Endothelial cell of umbilical vein (primary cell): ENCODE measurements at regions not wholly inside any gene's neighbourhood (a gene's known extent, or its start where the extent isn't known, plus 50 kb on each side); places are given as distances from the start of the nearest gene placed in this dataset.

Experiments used
- BruUV-seq: library from RNA; stranded (reverse); fragments of 400-500 nt; replicated peaks from 2 replicates; lab custom pipeline; 2021; lab: Mats Ljungman, UMichigan
- CTCF ChIA-PET: fragments of 300-600, 350-600 bp; sonication (Branson Sonifier 250); formaldehyde crosslinking; loops from one replicate; lab custom pipeline; 2021; ENCODE audit warnings: antibody characterized with exemption, inconsistent platforms; lab: Charles Lee
- POLR2A ChIA-PET: fragments of 300-600, 350-600 bp; sonication (Branson Sonifier 250); formaldehyde crosslinking; loops from one replicate; lab custom pipeline; 2021; ENCODE audit warnings: antibody characterized with exemption, inconsistent platforms; lab: Charles Lee
- DNase-seq: peaks from one replicate; pipeline ENCODE4 v3.0.0-alpha.2; 2011; ENCODE audit warnings: low read depth, low spot score
- FAIRE-seq: peaks from 2 replicates; lab custom pipeline; 2011; peaks lifted over from hg19 to GRCh38; lab: Jason Lieb, UNC
- H2AFZ ChIP-seq: 2 replicates; pipeline ENCODE4 v1.6.0; 2012; ENCODE audit warnings: low read depth, low read length, control low read depth, inconsistent platforms
- H3K27ac ChIP-seq: 2 replicates; pipeline ENCODE4 v1.5.1; 2011; ENCODE audit warnings: low read depth, mild to moderate bottlenecking, control low read depth, low read length, moderate library complexity; ENCODE audit not compliant: insufficient read depth
- H3K27me3 ChIP-seq, 2 experiments: 2 replicates each; pipeline versions ENCODE4 v1.6.0 to v1.6.1; 2011; ENCODE audit warnings: low read length in 2 of 2, mixed read lengths in 1 of 2; ENCODE audit not compliant: control insufficient read depth in 2 of 2, insufficient read depth in 2 of 2
- H3K36me3 ChIP-seq, 2 experiments: 2 replicates in 1 of 2; 3 replicates in 1 of 2; pipeline ENCODE4 v1.5.1; 2011; ENCODE audit warnings: low read length in 2 of 2, mild to moderate bottlenecking in 1 of 2, moderate library complexity in 1 of 2; ENCODE audit not compliant: control insufficient read depth in 2 of 2, insufficient read depth in 2 of 2; ENCODE audit errors: extremely low read depth in 1 of 2
- H3K4me1 ChIP-seq: 3 replicates; pipeline ENCODE4 v1.5.1; 2011; ENCODE audit warnings: mild to moderate bottlenecking, low read length; ENCODE audit not compliant: control insufficient read depth, insufficient read depth; ENCODE audit errors: extremely low read depth
- H3K4me2 ChIP-seq: 2 replicates; pipeline ENCODE4 v1.6.1; 2011; ENCODE audit warnings: low read length, control low read depth, mixed read lengths; ENCODE audit not compliant: insufficient read depth
- H3K4me3 ChIP-seq, 3 experiments: fragments of 200-600 bp in 1 of 3; sonication (generic), shearing (Covaris generic) in 1 of 3; replicated peaks in 1 of 3; 2 replicates each; pipeline ENCODE4 v1.5.1; 2011 to 2016; ENCODE audit warnings: control low read depth in 3 of 3, low read length in 3 of 3, mild to moderate bottlenecking in 2 of 3, inconsistent platforms in 1 of 3, low read depth in 1 of 3, moderate library complexity in 1 of 3; ENCODE audit not compliant: insufficient read depth in 1 of 3
- H3K79me2 ChIP-seq: 2 replicates; pipeline ENCODE4 v1.6.0; 2012; ENCODE audit warnings: low read length, inconsistent platforms; ENCODE audit not compliant: control insufficient read depth, insufficient read depth
- H3K9ac ChIP-seq: replicated peaks from 2 replicates; pipeline ENCODE3; 2011; ENCODE audit warnings: low read length, control low read depth; ENCODE audit not compliant: insufficient read depth; ENCODE audit errors: extremely low read depth
- H3K9me1 ChIP-seq: replicated peaks from 3 replicates; pipeline ENCODE4 v1.6.0; 2011; ENCODE audit warnings: mild to moderate bottlenecking, low read length; ENCODE audit not compliant: control insufficient read depth, insufficient read depth; ENCODE audit errors: extremely low read depth
- H3K9me3 ChIP-seq: replicated peaks from 2 replicates; pipeline ENCODE4 v1.5.1; 2012; ENCODE audit warnings: low read length, inconsistent platforms; ENCODE audit not compliant: control insufficient read depth, insufficient read depth
- H4K20me1 ChIP-seq: replicated peaks from 2 replicates; pipeline ENCODE3; 2011; ENCODE audit warnings: mild to moderate bottlenecking, low read length; ENCODE audit not compliant: control insufficient read depth, insufficient read depth; ENCODE audit errors: extremely low read depth
- CTCF ChIP-seq, 2 donors: IDR thresholded peaks; 1 replicate in 1 of 2; 2 replicates in 1 of 2; pipeline ENCODE4 v1.5.1; 2011; ENCODE audit warnings: low read length in 2 of 2, mild to moderate bottlenecking in 2 of 2, moderate library complexity in 2 of 2, control low read depth in 1 of 2, inconsistent platforms in 1 of 2, low read depth in 1 of 2; ENCODE audit not compliant: insufficient read depth in 1 of 2; ENCODE audit errors: extremely low read depth in 1 of 2
- FOS ChIP-seq: IDR thresholded peaks from 2 replicates; pipeline ENCODE4 v1.6.1; 2011; ENCODE audit warnings: mild to moderate bottlenecking, low read length, moderate library complexity, borderline replicate concordance; ENCODE audit not compliant: insufficient read depth
- GATA2 ChIP-seq: IDR thresholded peaks from 2 replicates; pipeline ENCODE4 v1.7.0; 2011; ENCODE audit warnings: low read depth, mild to moderate bottlenecking, moderate library complexity, mixed read lengths, low read length; ENCODE audit not compliant: insufficient read length, insufficient read depth
- JUN ChIP-seq: IDR thresholded peaks from 2 replicates; pipeline ENCODE4 v1.6.1; 2011; ENCODE audit warnings: borderline replicate concordance, low read depth; ENCODE audit not compliant: insufficient read length, insufficient read depth
- MAX ChIP-seq: IDR thresholded peaks from 2 replicates; pipeline ENCODE4 v1.6.1; 2011; ENCODE audit not compliant: insufficient read depth, insufficient read length
- POLR2A ChIP-seq: IDR thresholded peaks from 2 replicates; pipeline ENCODE4 v1.6.1; 2012; ENCODE audit warnings: low read depth, mild to moderate bottlenecking, control low read depth, low read length
- POLR2AphosphoS5 ChIP-seq: IDR thresholded peaks from 2 replicates; pipeline ENCODE4 v1.6.1; 2012; ENCODE audit warnings: low read depth, mild to moderate bottlenecking, control low read depth, low read length, moderate library complexity; ENCODE audit not compliant: insufficient read depth
- dilution Hi-C: fragments of 300-500 bp; cut with MboI; formaldehyde crosslinking; loops from one replicate; pipeline ENCODE4 v1.15.0; 2019; ENCODE audit warnings: low sequenced_read_pairs; ENCODE audit not compliant: extremely low pct_ligation_motif_present
- intact Hi-C: fragments of 100-400 bp; cut with micrococcal nuclease; formaldehyde crosslinking; loops from one replicate; pipeline ENCODE4 v1.10.0; 2022

- no peak for TF ChIP-seq JUN
- TF ChIP-seq MAX: no peak
- TF ChIP-seq POLR2A: no peak
- TF ChIP-seq FOS: no peak
- TF ChIP-seq GATA2: no peak
- TF ChIP-seq POLR2AphosphoS5: no peak
- TF ChIP-seq CTCF (IDR thresholded peaks at IDR 0.05; ENCODE audit: extremely low read depth in 1 of 2, insufficient read depth in 1 of 2, low read depth in 1 of 2, low read length in 2 of 2): no peak
- ChIA-PET CTCF (no interaction called here), POLR2A (no interaction called here)
- H3K9me1 ChIP-seq: no peaks in the 10 kb centered on the region
- H3K9ac ChIP-seq: no peak overlapping the region
- H3K27me3 ChIP-seq: peaks cover under 1 to 2% of the 10 kb centered on the region in 2 experiments
- no peak for DNase-seq
- FAIRE-seq: no peak
- H3K36me3 ChIP-seq: no peaks in the 10 kb centered on the region
- H3K27ac ChIP-seq: no peak overlapping the region
- no peak overlapping the region for H3K4me3 ChIP-seq
- no TSS peak for BruUV-seq
- no peaks in the 10 kb centered on the region for H3K79me2 ChIP-seq
- dilution Hi-C loops (no loop called here), intact Hi-C loops (no loop called here)
- no peaks in the 10 kb centered on the region for H3K4me1 ChIP-seq
- H2AFZ ChIP-seq: no peak overlapping the region
- H4K20me1 ChIP-seq: no peaks in the 10 kb centered on the region
- H3K4me2 ChIP-seq: no peak overlapping the region
- no peaks in the 10 kb centered on the region for H3K9me3 ChIP-seq
Observed at GRCh38 chr13:32889986-32890565, 126.1 kb upstream of the KL start.
